Right lobe of liver (tissue), 6 donors: ENCODE measurements at regions not wholly inside any gene's neighbourhood (a gene's known extent, or its start where the extent isn't known, plus 50 kb on each side); places are given as distances from the start of the nearest gene placed in this dataset.

Source experiments
- ATAC-seq, 4 donors: fragments of 200-7000 bp; cut with Tn5 transposase; one replicate each; pipeline ENCODE4 v1.9.1; 2020; ENCODE audit warnings: mild to moderate bottlenecking in 4 of 4, moderate library complexity in 4 of 4
- DNase-seq, 3 donors: peaks; one replicate each; pipeline ENCODE4 v3.0.0-alpha.2; 2020
- H3K27ac ChIP-seq, 3 donors: fragments of 200-600 bp; one replicate each; pipeline ENCODE4 v1.8.0; 2022
- H3K27me3 ChIP-seq, 2 donors: fragments of 200-600 bp; one replicate each; pipeline ENCODE4 v1.8.0; 2022
- H3K36me3 ChIP-seq, 4 donors: fragments of 200-600 bp; sonication (generic) in 1 of 4; one replicate each; pipeline versions ENCODE4 v1.5.1 to v1.8.0; 2017 to 2022; ENCODE audit warnings: control low read depth in 1 of 4
- H3K4me1 ChIP-seq, 4 donors: fragments of 200-600 bp; sonication (generic) in 1 of 4; one replicate each; pipeline versions ENCODE4 v1.5.1 to v1.8.0; 2017 to 2022; ENCODE audit warnings: control low read depth in 1 of 4
- H3K4me3 ChIP-seq, 3 donors: fragments of 200-600 bp; one replicate each; pipeline ENCODE4 v1.8.0; 2022
- H3K9me3 ChIP-seq, 4 donors: fragments of 200-600 bp; sonication (generic) in 1 of 4; one replicate each; pipeline versions ENCODE4 v1.5.1 to v1.8.0; 2017 to 2022; ENCODE audit warnings: control low read depth in 1 of 4
- POLR2A ChIP-seq: fragments of 450-650 bp; IDR thresholded peaks from one replicate; pipeline ENCODE4 v1.6.1; 2017; ENCODE audit warnings: antibody characterized with exemption, mild to moderate bottlenecking
- WGBS: methylation state at CpG from one replicate; pipeline ENCODE4 v1.1.6; 2018; ENCODE audit warnings: low coverage, low lambda C conversion rate; ENCODE audit not compliant: insufficient coverage; ENCODE audit errors: missing lambda C conversion rate; 5-methylcytosine and 5-hydroxymethylcytosine counted together
- intact Hi-C, 2 donors: fragments of 100-400 bp; cut with DNase I; formaldehyde crosslinking; loops; one replicate each; pipeline versions ENCODE4 v1.11.2 to v1.14.1; 2022
- TF ChIP-seq, protein P1 (sequence below), 4 donors: fragments of 200-600 bp in 3 of 4; fragments of 450-650 bp in 1 of 4; IDR thresholded peaks; one replicate each; pipeline versions ENCODE4 v1.5.1 to v1.8.0; 2016 to 2022; ENCODE audit warnings: antibody characterized with exemption in 4 of 4, mild to moderate bottlenecking in 2 of 4
- donor health status: DM: no; HTN: yes; CAD: no.
- donor health status: DM: no; HTN: no; CAD: no.
- donor health status: DM: no; HTN: no; CAD: no.
- donor health status: DM: no; HTN: yes; CAD: no.
- donor health status: DM: no; HTN: yes; CAD: no.

DNA sequence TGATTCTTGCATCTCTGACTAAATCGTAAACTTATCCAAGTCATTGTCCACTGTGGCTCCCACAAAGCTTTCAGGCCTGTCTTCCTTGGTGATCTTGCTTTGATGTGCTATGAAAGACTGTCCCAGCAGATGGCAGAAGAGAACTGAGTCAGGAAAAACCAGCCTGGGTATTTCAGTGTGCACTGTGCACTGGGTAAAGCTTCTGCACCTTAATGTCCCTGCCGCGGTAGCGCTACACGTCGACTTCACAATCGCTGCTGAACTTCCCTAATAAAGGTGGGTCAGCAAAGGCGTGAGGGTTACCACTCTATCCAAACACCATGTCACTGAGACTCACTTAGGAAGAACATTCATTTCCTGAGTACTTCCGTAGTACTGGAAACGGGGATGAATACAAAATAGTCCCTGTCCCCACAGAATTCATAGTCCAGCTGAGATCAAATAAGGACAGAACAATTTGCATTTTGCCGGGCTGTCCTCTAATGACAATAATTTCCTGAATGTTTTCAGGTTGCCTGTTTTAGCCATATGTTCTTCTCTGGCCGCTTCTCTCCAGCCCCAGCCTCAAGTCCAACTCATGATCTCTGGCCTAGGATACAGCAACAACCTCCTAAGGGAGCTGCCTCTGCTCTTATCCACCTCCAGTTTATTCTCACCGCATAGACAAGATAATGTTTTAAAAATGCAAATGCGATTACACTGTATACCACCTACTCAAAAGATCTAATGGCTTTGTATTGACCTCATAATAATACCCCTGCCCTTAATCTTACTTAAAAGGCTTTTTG, 83.6 kb upstream of the AKAP13 start:
- H3K27me3 ChIP-seq, result no peaks in the 10 kb centered on the region
- TF ChIP-seq, protein P1, sequence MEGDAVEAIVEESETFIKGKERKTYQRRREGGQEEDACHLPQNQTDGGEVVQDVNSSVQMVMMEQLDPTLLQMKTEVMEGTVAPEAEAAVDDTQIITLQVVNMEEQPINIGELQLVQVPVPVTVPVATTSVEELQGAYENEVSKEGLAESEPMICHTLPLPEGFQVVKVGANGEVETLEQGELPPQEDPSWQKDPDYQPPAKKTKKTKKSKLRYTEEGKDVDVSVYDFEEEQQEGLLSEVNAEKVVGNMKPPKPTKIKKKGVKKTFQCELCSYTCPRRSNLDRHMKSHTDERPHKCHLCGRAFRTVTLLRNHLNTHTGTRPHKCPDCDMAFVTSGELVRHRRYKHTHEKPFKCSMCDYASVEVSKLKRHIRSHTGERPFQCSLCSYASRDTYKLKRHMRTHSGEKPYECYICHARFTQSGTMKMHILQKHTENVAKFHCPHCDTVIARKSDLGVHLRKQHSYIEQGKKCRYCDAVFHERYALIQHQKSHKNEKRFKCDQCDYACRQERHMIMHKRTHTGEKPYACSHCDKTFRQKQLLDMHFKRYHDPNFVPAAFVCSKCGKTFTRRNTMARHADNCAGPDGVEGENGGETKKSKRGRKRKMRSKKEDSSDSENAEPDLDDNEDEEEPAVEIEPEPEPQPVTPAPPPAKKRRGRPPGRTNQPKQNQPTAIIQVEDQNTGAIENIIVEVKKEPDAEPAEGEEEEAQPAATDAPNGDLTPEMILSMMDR (IDR thresholded peaks at IDR 0.05), result peak; percentile 66 to 79 (median 74)
- TF ChIP-seq POLR2A, result no peak
- no peaks in the 10 kb centered on the region for H3K4me1 ChIP-seq
- intact Hi-C loops, result loop anchor here in 1 of 2 donors (10.0 kb wide), 1 partner anchor 208 kb away; no protein-coding TSS in a partner anchor
- no peaks in the 10 kb centered on the region for H3K36me3 ChIP-seq
- 14% methylated on average over 13 of the region's 14 CpGs for WGBS
- peak in 2 of 3 donors; percentile 29 to 71 for DNase-seq
- H3K27ac ChIP-seq, result no peak overlapping the region
- ATAC-seq, result peak; percentile 99
- peak overlapping the region in 2 of 3 donors; percentile 23 to 27 for H3K4me3 ChIP-seq
- no peaks in the 10 kb centered on the region for H3K9me3 ChIP-seq

DNA sequence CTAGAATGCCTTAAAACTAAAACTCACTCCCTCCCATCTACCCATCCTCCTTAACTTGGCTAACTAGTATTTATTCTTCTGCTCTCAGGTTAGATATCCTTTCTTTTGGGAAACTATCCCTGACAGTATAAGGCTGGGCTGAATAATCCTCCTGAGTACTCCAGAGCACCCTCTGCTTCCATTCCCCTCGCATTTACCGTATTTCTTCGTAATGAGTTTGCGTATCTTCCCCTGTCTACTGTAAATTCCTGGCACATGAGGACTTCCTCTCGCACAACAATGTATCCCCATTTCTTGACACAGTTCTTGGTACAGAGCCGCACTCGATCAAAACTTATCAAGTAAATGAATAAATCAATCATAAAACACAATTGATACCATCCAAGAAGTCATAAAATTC, 82.9 kb upstream of the AKAP13 start:
- H3K9me3 ChIP-seq, result no peaks in the 10 kb centered on the region
- no peaks in the 10 kb centered on the region for H3K27me3 ChIP-seq
- no peaks in the 10 kb centered on the region for H3K36me3 ChIP-seq
- DNase-seq (no peak), ATAC-seq (no peak)
- H3K27ac ChIP-seq, result no peak overlapping the region
- 95% methylated on average over 7 of the region's 7 CpGs for WGBS
- intact Hi-C loops, result loop anchor here in 1 of 2 donors (10.0 kb wide), 1 partner anchor 207 kb away; no protein-coding TSS in a partner anchor
- TF ChIP-seq, protein P1 (IDR thresholded peaks at IDR 0.05), result no peak
- TF ChIP-seq POLR2A, result no peak
- H3K4me3 ChIP-seq, result no peak overlapping the region
- H3K4me1 ChIP-seq, result no peaks in the 10 kb centered on the region

DNA sequence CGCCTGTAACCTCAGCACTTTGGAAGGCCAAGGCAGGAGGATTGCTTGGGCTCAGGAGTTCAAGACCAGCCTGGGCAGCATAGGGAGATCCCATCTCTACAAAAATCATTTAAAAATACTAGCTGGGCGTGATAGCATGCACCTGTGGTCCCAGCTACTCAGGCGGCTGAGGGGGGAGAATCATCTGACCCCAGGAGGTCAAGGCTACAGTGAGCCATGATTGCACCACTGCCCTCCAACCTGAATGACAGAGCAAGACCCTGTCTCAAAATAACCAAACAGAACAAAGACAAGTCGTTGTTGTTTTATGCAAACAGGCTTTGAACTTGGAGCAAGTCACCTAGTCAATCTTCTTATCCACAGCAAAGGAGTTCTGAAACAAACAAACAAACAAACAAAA, 82.0 kb upstream of the AKAP13 start:
- no peak overlapping the region for H3K4me3 ChIP-seq
- ATAC-seq, result no peak
- intact Hi-C loops, result loop anchor here in 1 of 2 donors (10.0 kb wide), 1 partner anchor 206 kb away; no protein-coding TSS in a partner anchor
- H3K27me3 ChIP-seq, result no peaks in the 10 kb centered on the region
- no peaks in the 10 kb centered on the region for H3K9me3 ChIP-seq
- 78% methylated on average over 3 of the region's 4 CpGs for WGBS
- H3K36me3 ChIP-seq, result no peaks in the 10 kb centered on the region
- no peak overlapping the region for H3K27ac ChIP-seq
- TF ChIP-seq, protein P1 (IDR thresholded peaks at IDR 0.05), result no peak
- no peak for TF ChIP-seq POLR2A
- H3K4me1 ChIP-seq, result no peaks in the 10 kb centered on the region
- DNase-seq, result no peak

DNA sequence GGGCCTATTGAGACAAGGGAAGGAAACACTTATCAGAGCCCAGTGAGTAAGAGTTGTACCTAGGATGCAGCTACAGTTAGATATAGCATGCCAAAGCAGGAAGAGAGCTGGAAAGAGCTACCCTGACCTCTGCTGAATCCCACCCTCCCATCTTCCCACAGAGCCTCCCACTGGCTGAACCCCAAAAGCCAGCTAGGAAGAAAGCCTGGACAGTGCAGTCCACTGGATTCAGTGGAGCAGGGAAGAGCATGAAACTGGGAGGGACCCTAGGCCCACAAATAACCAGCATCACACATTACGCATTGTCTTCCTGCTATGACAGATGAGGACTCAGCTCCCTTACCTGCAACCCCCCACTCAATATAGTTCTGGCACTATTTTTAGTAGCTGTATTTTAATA, 81.5 kb upstream of the AKAP13 start:
- Histone ChIP-seq H3K4me3 (no peak overlapping the region), H3K36me3 (no peaks in the 10 kb centered on the region), H3K27ac (no peak overlapping the region), H3K27me3 (no peaks in the 10 kb centered on the region), H3K4me1 (no peaks in the 10 kb centered on the region), H3K9me3 (no peaks in the 10 kb centered on the region)
- no peak for TF ChIP-seq POLR2A
- TF ChIP-seq, protein P1 (IDR thresholded peaks at IDR 0.05), result no peak
- ATAC-seq, result peak in 1 of 4 donors; percentile 39
- no peak for DNase-seq
- intact Hi-C loops, result loop anchor here in 1 of 2 donors (10.0 kb wide), 1 partner anchor 206 kb away; no protein-coding TSS in a partner anchor
- WGBS, result 100% methylated on average over 1 of the region's 1 CpG
